GM19452 (cell line): ENCODE measurements at regions not wholly inside any gene's neighbourhood (a gene's known extent, or its start where the extent isn't known, plus 50 kb on each side); places are given as distances from the start of the nearest gene placed in this dataset.
A peak's percentile ranks its signal among the peaks of the same experiment; 100 is the strongest.
"Not testable (repeated sequence)": the region's sequence is repeated elsewhere in the genome, so short reads cannot be mapped to it uniquely, and the experiment has no call there.

Source experiments
- ATAC-seq: cut with Tn5 transposase; IDR thresholded peaks from one replicate; pipeline ENCODE4 v1.9.1; 2021; ENCODE audit not compliant: unreplicated experiment

GRCh38 chr11:100528872-100529416 lies 158.1 kb upstream of the ARHGAP42 start:
- ATAC-seq, result no peak

GRCh38 chr11:100531290-100531689 lies 155.8 kb upstream of the ARHGAP42 start:
- ATAC-seq, result not testable (repeated sequence)

- ATAC-seq, result no peak
Measured at GRCh38 chr11:100536979-100537378, 150.1 kb upstream of the ARHGAP42 start.

GRCh38 chr11:100543386-100543785 lies 143.7 kb upstream of the ARHGAP42 start:
- ATAC-seq, result no peak

GRCh38 chr11:100545556-100545955 lies 141.5 kb upstream of the ARHGAP42 start:
- no peak for ATAC-seq

GRCh38 chr11:100545970-100546369 lies 141.1 kb upstream of the ARHGAP42 start:
- no peak for ATAC-seq

GRCh38 chr11:100546714-100547113 lies 140.4 kb upstream of the ARHGAP42 start:
- ATAC-seq, result no peak

DNA sequence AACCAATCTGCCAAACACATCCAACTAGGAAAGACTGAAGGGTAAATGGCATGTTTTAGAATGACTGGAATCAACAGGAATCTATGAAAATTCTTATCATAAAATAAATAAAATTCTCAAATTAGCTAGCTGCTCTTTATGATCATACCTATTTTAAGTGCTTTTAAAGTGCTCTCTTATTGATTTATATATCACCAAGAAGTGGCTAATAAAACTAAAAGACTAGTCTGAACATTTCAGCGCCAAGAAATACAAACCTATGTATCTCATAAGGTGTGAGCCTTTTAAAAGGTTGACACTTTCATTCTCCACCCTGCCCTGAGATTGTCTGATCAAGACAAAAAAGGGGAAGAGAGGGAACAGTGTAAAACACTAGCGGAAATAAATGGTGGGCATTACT lies 136.8 kb upstream of the ARHGAP42 start:
- ATAC-seq, result no peak

DNA sequence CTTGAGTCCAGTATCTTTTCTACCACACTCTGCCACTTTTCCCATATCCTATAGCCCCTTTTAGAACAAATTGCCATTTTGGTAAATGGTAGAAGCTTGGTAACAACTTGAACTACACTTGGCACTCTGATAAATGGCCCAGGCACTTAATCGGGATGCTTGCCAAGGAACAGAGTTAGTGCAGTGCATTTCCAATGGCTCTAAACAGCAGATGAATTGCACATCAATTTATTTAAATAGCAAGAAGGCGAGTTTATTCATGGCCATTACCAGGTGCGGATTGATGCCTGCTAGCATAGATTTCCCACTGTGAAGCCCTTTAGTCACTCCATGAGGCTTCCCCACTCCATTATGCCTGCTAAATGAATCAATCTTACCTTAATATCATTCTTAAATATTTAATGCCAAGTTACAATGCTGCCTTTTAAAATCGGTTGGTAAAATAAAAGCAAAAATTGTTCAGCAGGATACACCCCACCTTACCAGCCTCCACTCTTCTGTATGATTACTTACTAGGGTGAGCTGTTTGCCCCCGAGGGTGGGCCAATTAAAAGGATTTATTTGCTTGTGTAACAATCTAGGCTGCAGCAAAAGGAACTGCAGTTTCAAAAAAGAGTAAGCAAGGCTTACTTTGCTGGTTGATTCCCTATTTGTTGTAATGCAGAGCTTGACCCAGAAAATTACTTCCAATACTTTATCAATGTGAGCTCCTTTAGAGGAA lies 136.0 kb upstream of the ARHGAP42 start:
- ATAC-seq, result no peak

DNA sequence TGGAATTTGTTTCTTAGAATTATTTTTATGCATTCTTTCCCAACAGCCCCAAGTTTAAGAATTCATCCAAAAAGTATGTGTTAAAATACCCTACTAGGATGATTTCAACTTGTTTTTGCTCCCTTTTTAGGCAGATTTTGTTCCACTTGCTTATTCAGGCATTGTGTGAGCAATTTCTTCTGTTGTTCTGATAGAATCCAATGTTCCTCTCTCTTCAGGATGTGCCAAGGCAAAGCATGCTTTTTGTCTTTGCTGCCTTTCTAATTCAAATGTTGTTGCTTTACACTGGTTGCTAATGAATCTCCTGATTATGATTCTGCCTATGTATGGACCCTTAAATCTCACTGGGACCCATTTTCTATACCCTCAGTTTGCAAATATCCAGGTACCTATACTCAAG lies 131.2 kb upstream of the ARHGAP42 start:
- no peak for ATAC-seq

DNA sequence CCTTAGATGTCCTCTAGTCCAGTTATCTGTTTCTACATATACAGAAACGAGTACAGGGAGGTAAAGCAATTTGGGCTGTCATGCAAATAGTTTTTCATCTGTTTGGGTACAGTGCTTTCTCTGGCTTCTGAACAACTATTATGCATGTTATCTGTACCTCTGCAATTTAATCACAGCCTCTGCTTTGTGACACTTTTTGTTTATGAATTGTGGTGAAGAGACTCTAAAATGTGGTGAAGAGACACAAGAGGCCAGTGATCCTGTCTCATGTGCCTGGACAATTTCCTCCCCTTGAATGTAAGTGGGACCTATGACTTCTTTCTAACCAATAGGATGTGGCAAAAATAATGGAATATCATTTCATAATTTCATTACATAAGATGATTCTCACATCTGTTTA lies 130.3 kb upstream of the ARHGAP42 start:
- no peak for ATAC-seq

DNA sequence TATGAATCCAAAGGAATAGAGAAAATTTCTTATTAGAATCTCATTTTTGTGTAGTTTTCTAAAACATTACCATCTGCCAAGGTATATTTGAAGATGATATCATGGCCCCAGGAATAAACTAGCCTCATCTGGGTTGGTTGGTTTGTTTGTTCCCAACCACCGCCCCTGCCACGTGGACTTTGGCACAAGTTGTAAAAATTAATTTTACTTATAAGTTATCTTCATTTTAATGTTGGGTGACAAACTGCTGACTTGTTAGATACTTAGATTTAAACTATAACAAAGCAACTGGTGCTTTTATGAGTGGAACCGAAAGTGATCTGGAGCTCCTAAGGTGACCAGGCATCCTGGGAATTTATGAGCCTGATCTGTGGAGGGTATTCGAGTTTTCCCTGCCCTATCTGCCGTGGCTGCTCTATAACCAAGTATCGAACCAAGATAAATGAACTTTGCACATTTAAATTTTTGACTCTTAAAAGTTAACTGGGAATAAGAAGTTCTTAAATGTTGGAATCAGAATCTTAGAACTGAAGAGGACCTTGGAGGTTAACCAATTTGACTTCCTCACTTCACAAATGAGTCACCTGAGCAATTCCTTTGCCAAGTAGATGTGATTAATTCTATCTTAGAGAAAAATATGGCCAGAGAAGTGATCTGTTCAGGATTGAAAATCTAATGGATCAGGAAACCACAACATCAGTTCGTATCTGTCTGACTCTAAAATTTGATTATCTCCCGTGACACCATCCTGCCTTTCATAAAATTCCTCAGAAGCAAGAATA lies 129.1 kb upstream of the ARHGAP42 start:
- no peak for ATAC-seq

DNA sequence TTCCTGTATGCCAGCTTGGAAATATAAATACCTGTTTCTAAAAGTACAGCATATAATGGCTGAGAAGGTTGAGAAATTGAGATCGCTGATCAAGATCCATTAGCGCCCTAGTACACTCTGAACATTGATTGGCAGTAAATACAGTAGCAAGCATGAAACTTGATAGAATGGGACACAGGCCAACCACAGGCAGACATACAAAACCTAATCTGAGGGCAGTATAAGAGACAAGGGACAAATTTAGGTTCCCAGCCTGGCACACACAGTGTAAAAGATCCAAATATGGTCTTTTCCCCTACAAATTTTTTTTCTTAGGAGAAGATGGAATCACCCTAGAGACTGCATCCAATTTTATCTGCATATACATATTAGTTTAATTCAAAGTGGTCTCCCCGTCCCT lies 126.5 kb upstream of the ARHGAP42 start:
- ATAC-seq, result no peak

DNA sequence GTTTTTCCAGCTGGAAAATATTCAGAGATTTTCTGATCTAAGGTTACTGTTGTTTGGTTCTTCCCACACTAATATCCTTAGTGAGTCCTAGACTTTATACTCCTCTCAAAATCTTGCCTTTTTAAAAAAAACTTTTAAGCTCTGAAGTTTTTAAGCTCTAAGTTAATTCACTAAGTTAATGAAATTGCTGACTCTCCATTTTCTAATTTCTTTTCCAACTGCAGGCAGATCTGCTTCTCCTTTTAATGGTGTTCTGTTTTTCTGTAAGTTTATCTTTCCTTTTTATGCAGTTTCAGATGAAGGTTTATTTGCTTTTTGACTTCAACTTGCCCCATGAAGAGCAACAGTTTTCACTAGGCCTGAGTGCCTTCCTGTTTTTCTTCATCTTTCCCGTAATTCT lies 125.8 kb upstream of the ARHGAP42 start:
- no peak for ATAC-seq

GRCh38 chr11:100562128-100562527 lies 125.0 kb upstream of the ARHGAP42 start:
- no peak for ATAC-seq

- no peak for ATAC-seq
Measured at GRCh38 chr11:100563541-100564280, 123.4 kb upstream of the ARHGAP42 start.

- no peak for ATAC-seq
Measured at GRCh38 chr11:100573911-100574513, 113.1 kb upstream of the ARHGAP42 start.

DNA sequence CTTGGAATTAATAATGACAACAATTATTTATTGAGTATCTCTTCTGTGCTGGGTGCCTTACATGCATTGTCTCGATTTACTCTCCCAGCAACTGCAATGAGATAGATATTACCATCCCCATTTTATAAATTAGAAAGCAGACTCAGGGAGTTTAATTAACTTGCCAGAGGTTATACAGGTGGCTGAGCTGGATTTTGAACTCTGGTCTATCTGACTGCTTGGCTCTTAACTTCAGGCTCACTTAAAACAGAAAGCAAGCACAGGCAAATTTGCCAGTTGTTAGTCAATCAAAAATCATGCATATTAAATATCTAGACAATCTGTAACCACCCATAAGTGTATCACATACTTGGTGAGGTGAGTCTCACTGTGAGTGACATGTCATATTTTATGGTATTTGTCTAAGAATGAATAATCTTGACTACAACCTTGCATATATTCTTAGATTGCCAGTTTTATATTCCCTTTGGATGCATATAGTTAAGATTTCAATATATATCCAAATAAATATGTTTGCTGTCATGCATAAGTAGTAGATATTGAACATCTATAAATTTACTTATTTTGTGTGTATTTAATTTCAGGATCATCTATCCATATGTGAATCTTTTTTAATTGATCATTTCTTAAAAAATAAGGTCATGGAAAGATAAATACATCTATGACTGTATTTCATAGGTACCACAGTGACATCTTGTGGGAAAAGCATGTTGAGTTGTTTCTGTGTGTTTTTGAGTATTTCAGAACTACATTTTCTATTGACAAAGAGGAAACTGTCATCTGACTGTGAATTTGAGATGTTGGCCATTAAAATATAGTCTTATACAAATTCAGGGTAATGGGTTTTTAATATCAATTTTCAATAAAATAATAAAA lies 112.0 kb upstream of the ARHGAP42 start:
- no peak for ATAC-seq

DNA sequence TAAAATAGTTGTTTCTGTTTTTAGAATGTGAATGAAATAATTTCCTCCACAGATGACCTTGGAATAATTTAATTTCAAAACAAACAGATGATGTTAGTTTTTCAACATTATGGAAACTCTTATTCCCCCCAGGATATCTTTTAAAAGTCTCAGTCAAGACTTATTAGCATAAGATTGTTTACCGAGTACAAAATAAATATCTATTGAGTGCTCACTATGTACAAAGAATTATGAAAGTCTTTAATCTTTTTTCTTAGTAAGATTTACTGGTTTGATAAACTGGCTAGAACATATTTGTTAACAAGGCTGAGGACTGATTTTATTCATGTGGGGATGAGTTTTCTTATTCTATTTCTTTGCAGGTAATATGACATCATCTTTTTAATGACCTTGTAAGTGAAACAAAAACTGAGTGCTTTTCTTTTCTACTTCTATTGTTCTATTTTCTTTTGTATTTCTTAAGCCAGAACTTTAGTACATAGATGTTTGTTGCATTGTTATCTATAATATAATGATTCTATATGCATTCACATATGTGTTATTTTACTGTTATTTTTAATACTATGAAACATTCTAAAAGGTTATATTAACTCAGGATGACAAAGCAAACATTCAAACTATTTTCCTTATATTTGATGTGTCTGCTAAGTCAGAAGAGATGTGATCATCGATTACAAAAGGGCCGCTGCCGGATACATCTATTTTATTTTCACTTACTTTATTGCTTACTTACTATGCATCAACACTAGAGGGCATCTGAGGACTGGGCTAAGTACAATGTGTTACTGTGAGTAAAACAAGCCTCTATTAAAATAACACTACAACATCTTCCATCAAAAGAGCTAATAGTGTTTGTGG lies 111.0 kb upstream of the ARHGAP42 start:
- ATAC-seq, result peak; percentile 87
